ENCODE measurements at regions not wholly inside any gene's neighbourhood (a gene's known extent, or its start where the extent isn't known, plus 50 kb on each side); places are given as distances from the start of the nearest gene placed in this dataset.

- H3K27me3 ChIP-seq (replicated peaks): no peaks in the 10 kb centered on the region
- H3K36me3 ChIP-seq (replicated peaks): no peaks in the 10 kb centered on the region
- DNase-seq: no peak
- in situ Hi-C loops (cut with HindIII; ENCODE audit: low pct_ligation_motif_present, low sequenced_read_pairs): no loop called here
- H3K27ac ChIP-seq: no peak overlapping the region
- TF ChIP-seq CTCF (IDR thresholded peaks at IDR 0.05; ENCODE audit: low read depth, low read length, missing control alignments): no peak
- H3K4me3 ChIP-seq (ENCODE audit: low read depth, low read length): no peak overlapping the region
These were observed 325.2 kb upstream of the CTNNB1 start for GRCh38 chr3:40873934-40874699.

GRCh38 chr3:40875581-40875980 lies 323.7 kb upstream of the CTNNB1 start:
- TF ChIP-seq CTCF (IDR thresholded peaks at IDR 0.05; ENCODE audit: low read depth, low read length, missing control alignments): no peak
- no peak overlapping the region for H3K4me3 ChIP-seq (ENCODE audit: low read depth, low read length)
- H3K36me3 ChIP-seq (replicated peaks): no peaks in the 10 kb centered on the region
- no peak overlapping the region for H3K27ac ChIP-seq
- in situ Hi-C loops (cut with HindIII; ENCODE audit: low pct_ligation_motif_present, low sequenced_read_pairs): no loop called here
- no peak for DNase-seq
- no peaks in the 10 kb centered on the region for H3K27me3 ChIP-seq (replicated peaks)

GRCh38 chr3:40876009-40876408 lies 323.3 kb upstream of the CTNNB1 start:
- Histone ChIP-seq H3K27me3 (replicated peaks) (no peaks in the 10 kb centered on the region), H3K4me3 (ENCODE audit: low read depth, low read length) (no peak overlapping the region), H3K27ac (no peak overlapping the region), H3K36me3 (replicated peaks) (no peaks in the 10 kb centered on the region)
- in situ Hi-C loops (cut with HindIII; ENCODE audit: low pct_ligation_motif_present, low sequenced_read_pairs): no loop called here
- no peak for TF ChIP-seq CTCF (IDR thresholded peaks at IDR 0.05; ENCODE audit: low read depth, low read length, missing control alignments)
- no peak for DNase-seq

GRCh38 chr3:40876496-40876895 lies 322.8 kb upstream of the CTNNB1 start:
- Histone ChIP-seq H3K27ac (no peak overlapping the region), H3K4me3 (ENCODE audit: low read depth, low read length) (no peak overlapping the region), H3K36me3 (replicated peaks) (no peaks in the 10 kb centered on the region), H3K27me3 (replicated peaks) (no peaks in the 10 kb centered on the region)
- TF ChIP-seq CTCF (IDR thresholded peaks at IDR 0.05; ENCODE audit: low read depth, low read length, missing control alignments): no peak
- no peak for DNase-seq
- in situ Hi-C loops (cut with HindIII; ENCODE audit: low pct_ligation_motif_present, low sequenced_read_pairs): no loop called here

- TF ChIP-seq CTCF (IDR thresholded peaks at IDR 0.05; ENCODE audit: low read depth, low read length, missing control alignments): no peak
- no peak overlapping the region for H3K27ac ChIP-seq
- peak; percentile 43 for DNase-seq
- H3K27me3 ChIP-seq (replicated peaks): no peaks in the 10 kb centered on the region
- H3K36me3 ChIP-seq (replicated peaks): no peaks in the 10 kb centered on the region
- H3K4me3 ChIP-seq (ENCODE audit: low read depth, low read length): no peak overlapping the region
- in situ Hi-C loops (cut with HindIII; ENCODE audit: low pct_ligation_motif_present, low sequenced_read_pairs): no loop called here
These were observed 321.5 kb upstream of the CTNNB1 start for GRCh38 chr3:40877631-40878463.
